GM10847 (cell line): ENCODE measurements at regions not wholly inside any gene's neighbourhood (a gene's known extent, or its start where the extent isn't known, plus 50 kb on each side); places are given as distances from the start of the nearest gene placed in this dataset.

Experiments
- POLR2A ChIP-seq: IDR thresholded peaks from 2 replicates; pipeline ENCODE4 v1.6.1; 2011; ENCODE audit not compliant: insufficient read length; ENCODE audit errors: extremely low read depth

GRCh38 chr22:22046370-22046769, 63.8 kb upstream of the TOP3B start:
- no peak for TF ChIP-seq POLR2A

DNA sequence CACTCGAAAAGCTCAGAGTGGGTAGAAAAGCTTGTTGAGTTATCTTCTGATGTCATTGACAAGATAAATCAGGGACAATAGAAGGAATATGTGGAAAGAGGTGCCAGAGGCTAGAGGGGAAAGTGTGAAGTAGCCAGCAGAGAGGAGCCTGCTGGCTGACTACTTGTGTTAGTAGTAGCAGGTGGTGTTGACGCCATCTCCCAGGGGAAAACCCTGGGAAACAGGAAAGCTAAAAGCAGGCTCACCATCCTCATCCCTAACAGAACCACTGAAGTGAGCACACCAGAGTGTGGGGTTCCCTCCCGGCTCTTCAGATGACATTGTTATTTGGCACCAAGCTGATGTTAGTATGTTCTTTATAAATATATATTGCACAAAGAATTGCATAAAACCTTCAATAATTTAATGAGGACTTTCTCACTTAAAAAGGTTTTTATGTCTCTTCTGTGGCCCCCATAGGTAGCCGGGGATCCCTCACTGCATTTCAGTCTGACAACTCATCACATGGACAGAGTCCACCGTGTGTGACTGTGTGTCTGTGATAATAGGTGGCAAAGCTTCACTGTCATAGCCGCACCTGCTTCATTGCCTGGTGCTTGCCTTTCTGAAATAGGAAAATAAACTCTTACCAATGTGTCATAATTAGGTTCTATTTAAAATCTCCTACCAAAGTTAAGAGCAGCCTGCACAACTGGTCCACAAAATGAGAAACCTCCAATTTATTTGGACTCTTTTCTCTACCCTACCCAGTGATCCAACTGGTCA, 63.2 kb upstream of the TOP3B start:
- TF ChIP-seq POLR2A, result no peak

- TF ChIP-seq POLR2A, result no peak
Measured at GRCh38 chr22:22044153-22044552, 61.6 kb upstream of the TOP3B start.

GRCh38 chr22:22043296-22044078, 60.9 kb upstream of the TOP3B start:
- TF ChIP-seq POLR2A, result no peak

DNA sequence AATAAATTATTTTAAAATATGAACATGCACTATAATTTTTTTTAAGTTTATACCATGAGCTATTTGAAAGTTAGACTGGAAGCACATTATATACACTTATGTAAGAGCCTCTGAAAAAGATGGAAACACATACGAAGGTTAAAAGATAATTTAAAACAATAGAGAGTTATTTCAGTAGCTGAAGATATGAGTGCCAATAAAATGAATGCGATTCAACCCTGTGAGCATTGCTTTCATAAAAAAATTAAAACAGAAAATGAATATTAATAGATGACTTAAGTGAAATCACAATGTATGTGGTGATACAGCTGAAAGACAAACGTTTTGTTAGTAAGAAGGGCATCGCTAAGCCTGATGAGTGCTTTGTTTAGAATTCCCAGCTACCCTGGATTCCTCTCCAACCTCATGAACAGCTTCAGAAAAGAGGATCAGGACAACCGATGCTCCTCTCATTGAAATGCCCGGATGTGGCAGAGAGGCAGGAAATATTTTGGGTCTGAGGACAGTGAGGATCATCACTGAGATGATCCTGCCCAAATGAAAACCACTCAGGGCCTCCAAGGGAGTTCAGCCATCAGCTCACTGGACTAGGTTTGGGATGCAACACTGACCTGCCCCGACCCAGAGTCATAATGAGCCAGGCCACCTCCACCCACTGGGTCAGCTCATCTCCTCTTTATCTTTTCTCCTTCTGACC, 60.2 kb upstream of the TOP3B start:
- TF ChIP-seq POLR2A, result no peak

DNA sequence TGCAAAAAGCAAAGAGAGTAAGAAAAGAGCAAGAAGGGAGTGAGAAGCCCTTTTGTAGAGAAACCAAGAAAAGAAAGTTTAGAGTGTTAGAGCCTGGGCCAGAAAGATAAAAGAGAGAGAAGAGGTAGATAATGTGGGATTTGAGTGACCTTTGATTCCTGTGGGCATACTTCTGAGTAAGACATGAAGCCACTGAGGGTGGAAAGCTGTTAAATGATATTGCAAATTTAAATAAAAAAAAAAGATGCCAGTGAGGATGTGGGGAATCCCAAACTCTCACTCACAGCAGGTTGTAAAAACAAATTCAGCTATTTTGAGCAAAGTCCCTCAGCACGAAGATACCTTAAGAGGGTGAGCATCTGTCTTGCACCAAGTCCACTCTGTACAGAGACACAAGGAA, 59.4 kb upstream of the TOP3B start:
- no peak for TF ChIP-seq POLR2A

DNA sequence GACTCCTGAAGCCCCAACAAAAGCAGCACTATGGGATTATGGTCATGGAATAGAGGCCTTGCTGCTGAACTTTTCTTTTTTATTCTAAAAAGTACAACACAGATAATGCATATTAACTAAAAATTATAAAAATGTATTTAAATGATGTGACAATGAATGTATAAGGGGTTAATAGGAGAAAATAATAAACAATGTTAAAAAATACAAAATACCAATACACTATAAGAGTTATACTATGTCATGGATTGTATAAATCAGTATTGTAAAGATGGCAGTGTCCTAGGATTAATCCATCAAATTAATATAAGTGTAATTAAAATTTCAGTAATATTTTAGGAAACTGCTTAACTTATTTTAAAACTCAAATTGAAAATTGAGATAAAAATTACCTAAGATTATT, 58.3 kb upstream of the TOP3B start:
- TF ChIP-seq POLR2A, result no peak

- no peak for TF ChIP-seq POLR2A
Measured at GRCh38 chr22:22040472-22040871, 57.9 kb upstream of the TOP3B start.

DNA sequence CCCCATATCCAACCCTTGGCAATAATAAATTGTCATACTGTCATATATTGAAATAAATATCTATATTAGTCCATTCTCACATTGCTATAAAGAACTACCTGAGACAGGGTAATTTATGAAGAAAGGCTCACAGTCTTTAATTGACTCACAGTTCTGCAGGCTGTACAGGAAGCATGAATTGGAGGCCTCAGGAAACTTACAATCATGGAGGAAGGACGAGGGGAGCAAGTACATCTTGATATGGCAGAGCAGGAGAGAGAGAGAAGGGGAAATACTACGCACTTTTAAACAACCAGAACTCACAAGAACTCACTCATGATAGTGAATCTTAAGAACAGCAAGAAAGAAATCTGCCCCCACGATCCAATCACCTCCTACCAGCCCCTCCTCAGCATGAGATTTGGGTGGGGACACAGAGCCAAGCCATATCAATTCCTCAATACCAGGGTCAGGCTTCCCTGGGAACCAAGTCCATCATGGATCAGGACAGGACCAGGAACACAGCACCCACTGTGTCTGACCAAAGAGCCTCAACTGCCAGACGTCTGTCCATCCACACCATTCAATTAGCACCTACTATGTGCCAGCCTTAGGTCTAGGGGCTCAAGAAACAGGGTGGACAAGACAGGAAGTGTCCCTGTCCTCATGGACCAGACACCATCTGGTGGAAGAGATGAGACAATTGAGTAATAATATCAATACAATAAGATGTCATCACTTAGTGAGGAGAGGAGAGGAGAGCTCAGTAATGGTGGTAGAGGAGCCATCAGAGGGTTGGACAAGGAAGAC, 56.9 kb upstream of the TOP3B start:
- no peak for TF ChIP-seq POLR2A

DNA sequence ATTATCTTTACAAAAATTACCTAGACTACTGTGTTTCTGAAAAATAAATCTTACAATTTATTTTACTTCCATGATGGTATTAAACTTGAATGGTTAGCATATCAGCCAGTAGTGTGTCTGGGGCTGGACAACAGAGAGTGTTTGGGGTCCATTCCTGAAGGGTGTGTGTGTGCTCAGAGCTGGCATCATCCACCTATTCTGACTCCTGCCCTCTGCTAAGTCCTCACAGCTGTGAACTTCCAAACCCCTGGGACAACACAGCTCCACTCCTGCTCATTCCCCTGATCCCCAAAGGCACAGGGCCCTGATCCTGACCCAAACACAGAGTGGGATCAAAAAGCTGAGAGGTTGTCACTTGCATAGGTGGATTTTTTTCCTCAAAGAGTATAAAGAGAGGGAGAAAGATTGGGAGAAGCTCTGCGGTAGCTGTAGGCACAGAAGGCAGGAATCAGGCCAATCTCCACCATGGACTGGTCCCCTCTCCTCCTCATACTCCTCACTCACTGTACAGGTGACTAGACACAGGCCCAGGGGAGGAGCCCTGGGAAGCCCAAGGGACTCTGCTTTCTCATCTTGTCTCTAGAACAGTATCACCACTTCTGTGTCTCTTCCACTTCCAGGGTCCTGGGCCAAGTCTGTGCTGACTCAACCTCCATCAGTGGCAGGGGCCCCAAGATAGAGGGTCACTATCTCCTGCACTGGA, 55.7 kb upstream of the TOP3B start:
- no peak for TF ChIP-seq POLR2A

- no peak for TF ChIP-seq POLR2A
Measured at GRCh38 chr22:22037740-22038139, 55.2 kb upstream of the TOP3B start.

DNA sequence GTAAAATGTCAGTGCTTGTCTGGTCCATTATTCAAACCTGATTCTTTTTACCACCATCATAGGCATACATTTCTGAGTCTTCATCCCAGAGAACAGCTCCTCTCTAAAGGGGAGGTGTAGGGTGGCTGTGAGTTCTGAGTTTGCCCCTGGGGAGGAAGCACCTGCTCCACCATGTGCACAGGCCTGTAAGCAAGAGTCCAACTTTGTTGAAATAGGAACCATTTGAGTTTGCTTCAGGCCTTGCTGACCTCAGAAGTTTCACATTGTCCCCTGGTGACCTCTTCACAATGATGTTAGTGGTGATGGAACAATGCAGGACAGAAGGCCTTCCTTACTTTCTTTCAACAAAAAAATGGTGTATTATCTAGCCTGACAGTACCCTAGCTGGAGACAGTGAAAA, 54.6 kb upstream of the TOP3B start:
- no peak for TF ChIP-seq POLR2A

DNA sequence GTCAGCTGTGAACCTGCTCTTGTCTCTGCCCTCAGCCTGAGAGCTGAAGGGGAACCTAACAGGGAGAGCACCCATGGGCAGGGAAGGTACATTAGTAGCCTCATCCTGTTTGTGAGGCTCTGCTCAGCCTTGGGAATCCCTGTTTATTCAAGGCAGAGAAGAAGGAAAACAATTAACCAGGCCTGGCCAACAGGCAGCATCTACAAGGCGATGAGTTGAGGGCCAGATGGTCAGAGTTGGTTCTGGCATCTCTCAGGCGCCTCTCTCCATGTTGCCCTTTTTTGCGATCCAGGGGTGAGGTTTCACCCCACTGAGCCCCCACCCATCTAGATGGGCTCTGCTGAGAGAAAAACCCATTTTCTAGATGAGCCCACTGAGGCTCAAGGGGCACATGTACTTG, 54.0 kb upstream of the TOP3B start:
- no peak for TF ChIP-seq POLR2A

- no peak for TF ChIP-seq POLR2A
Measured at GRCh38 chr22:22035771-22036314, 53.3 kb upstream of the TOP3B start.
